Inflammatory macrophage treated with lipopolysaccharide for 1 hour (primary cell): ENCODE measurements at regions not wholly inside any gene's neighbourhood (a gene's known extent, or its start where the extent isn't known, plus 50 kb on each side); places are given as distances from the start of the nearest gene placed in this dataset.
"Not testable (repeated sequence)": the region's sequence is repeated elsewhere in the genome, so short reads cannot be mapped to it uniquely, and the experiment has no call there.

ENCODE experiments used
- DNase-seq, 2 donors: peaks; one replicate each; pipeline ENCODE4 v3.0.0-alpha.2; 2020 to 2022

GRCh38 chr11:22078063-22078462 lies 114.8 kb upstream of the ANO5 start:
- DNase-seq, result no peak

- DNase-seq, result no peak
Measured at GRCh38 chr11:22079133-22079872, 113.6 kb upstream of the ANO5 start.

GRCh38 chr11:22082178-22082577 lies 110.7 kb upstream of the ANO5 start:
- no peak for DNase-seq

GRCh38 chr11:22082788-22083187 lies 110.1 kb upstream of the ANO5 start:
- DNase-seq, result no peak

GRCh38 chr11:22084056-22084455 lies 108.8 kb upstream of the ANO5 start:
- DNase-seq, result no peak

- no peak for DNase-seq
Measured at GRCh38 chr11:22084564-22084963, 108.3 kb upstream of the ANO5 start.

- no peak for DNase-seq
Measured at GRCh38 chr11:22089609-22090008, 103.3 kb upstream of the ANO5 start.

GRCh38 chr11:22106566-22106965 lies 86.3 kb upstream of the ANO5 start:
- no peak for DNase-seq

GRCh38 chr11:22115470-22116029 lies 77.3 kb upstream of the ANO5 start:
- no peak for DNase-seq

GRCh38 chr11:22127981-22128380 lies 64.9 kb upstream of the ANO5 start:
- not testable (repeated sequence) for DNase-seq

GRCh38 chr11:22130462-22131053 lies 62.3 kb upstream of the ANO5 start:
- peak; percentile 6 to 40 for DNase-seq

GRCh38 chr11:22133776-22134175 lies 59.1 kb upstream of the ANO5 start:
- DNase-seq, result peak; percentile 37 to 54

GRCh38 chr11:22138264-22138663 lies 54.6 kb upstream of the ANO5 start:
- no peak for DNase-seq
